Neural crest cell (in vitro differentiated cells): ENCODE measurements at regions not wholly inside any gene's neighbourhood (a gene's known extent, or its start where the extent isn't known, plus 50 kb on each side); places are given as distances from the start of the nearest gene placed in this dataset.

Source experiments
- DNase-seq: peaks from one replicate; pipeline ENCODE4 v3.0.0; 2021; ENCODE audit warnings: low read depth, mixed read lengths, low spot score
- H3K27ac Mint-ChIP-seq: one replicate; pipeline ENCODE4 v1.8.0; 2021; ENCODE audit warnings: mild to moderate bottlenecking, mixed read lengths; ENCODE audit not compliant: unreplicated experiment
- H3K27me3 Mint-ChIP-seq: 2 replicates; pipeline ENCODE4 v1.8.0; 2021; ENCODE audit warnings: low read depth, mild to moderate bottlenecking, mixed read lengths
- H3K36me3 Mint-ChIP-seq: 2 replicates; pipeline ENCODE4 v1.8.0; 2021; ENCODE audit warnings: low read depth, mild to moderate bottlenecking, mixed read lengths
- H3K4me1 Mint-ChIP-seq: 2 replicates; pipeline ENCODE4 v1.8.0; 2021; ENCODE audit warnings: mixed read lengths
- H3K4me3 Mint-ChIP-seq: one replicate; pipeline ENCODE4 v1.8.0; 2021; ENCODE audit warnings: mild to moderate bottlenecking, mixed read lengths
- H3K9me3 Mint-ChIP-seq: 2 replicates; pipeline ENCODE4 v1.8.0; 2021; ENCODE audit warnings: mixed read lengths
- TF ChIP-seq, protein P1 (sequence below): fragments of 200-600 bp; sonication (generic); conservative IDR thresholded peaks from 2 replicates; pipeline ENCODE4 v1.5.0; 2021; ENCODE audit warnings: antibody characterized with exemption, mild to moderate bottlenecking

DNA sequence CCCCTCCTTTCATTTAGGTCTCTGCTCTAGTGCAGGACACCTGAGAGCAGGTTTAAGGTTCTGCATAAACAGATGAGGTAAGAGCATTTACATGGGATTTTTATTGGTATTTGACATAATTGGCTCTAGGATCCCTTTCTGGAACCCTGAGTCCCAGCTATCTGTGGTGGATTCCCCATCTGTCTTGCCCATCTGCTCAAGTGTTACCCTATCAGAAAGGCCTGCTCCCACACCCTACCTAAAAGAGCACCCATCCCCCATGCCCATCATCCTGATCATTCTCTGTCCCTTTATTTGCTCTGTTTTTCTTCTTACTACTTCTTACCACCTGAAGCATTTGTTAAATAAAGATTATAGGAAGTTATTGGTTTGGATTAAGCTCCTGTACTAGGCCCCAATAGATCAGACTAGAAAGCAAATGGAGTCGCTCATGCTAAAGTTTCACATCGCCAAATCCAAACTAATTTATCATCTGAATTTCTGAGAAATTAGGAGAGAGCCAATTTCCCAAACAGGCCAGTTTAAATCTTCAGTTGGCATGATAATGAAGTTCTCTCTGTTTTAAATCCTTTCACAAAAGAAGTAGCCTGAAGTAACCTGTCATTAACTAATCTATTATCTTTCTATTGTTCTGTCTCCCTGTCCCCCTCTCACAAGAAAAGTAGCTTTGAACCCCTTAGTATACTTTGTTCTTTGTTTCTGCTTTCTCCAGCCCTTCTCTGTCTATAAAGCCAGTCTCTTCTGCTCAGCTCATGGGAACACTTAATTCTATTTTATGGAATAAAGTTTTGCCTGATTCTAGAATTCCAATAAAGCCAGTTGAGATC is 178.6 kb downstream of the ZNF674 start:
- H3K4me3 Mint-ChIP-seq, result no peak overlapping the region
- TF ChIP-seq, protein P1, sequence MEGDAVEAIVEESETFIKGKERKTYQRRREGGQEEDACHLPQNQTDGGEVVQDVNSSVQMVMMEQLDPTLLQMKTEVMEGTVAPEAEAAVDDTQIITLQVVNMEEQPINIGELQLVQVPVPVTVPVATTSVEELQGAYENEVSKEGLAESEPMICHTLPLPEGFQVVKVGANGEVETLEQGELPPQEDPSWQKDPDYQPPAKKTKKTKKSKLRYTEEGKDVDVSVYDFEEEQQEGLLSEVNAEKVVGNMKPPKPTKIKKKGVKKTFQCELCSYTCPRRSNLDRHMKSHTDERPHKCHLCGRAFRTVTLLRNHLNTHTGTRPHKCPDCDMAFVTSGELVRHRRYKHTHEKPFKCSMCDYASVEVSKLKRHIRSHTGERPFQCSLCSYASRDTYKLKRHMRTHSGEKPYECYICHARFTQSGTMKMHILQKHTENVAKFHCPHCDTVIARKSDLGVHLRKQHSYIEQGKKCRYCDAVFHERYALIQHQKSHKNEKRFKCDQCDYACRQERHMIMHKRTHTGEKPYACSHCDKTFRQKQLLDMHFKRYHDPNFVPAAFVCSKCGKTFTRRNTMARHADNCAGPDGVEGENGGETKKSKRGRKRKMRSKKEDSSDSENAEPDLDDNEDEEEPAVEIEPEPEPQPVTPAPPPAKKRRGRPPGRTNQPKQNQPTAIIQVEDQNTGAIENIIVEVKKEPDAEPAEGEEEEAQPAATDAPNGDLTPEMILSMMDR, result no peak
- no peaks in the 10 kb centered on the region for H3K27me3 Mint-ChIP-seq
- H3K27ac Mint-ChIP-seq, result no peak overlapping the region
- DNase-seq, result no peak
- H3K36me3 Mint-ChIP-seq, result no peaks in the 10 kb centered on the region
- H3K4me1 Mint-ChIP-seq, result no peaks in the 10 kb centered on the region
- H3K9me3 Mint-ChIP-seq, result peaks cover 3% of the 10 kb centered on the region

DNA sequence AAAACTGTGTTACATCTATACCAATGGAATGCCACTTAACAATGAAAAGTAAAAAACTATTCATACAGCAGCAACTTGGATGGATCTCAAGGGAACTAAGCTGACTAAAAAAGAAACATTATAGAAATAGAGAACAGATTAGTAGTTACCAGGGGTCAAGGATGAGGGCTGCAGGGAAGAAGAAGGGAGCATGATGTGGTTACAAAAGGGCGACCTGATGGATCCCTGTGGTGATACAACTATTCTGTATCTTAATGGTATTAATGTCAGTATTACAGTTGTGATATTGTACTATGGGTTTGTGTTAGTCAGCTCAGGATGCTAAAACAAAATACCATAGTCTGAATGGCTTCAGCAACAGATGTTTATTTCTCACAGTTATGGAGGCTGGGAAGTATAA is 190.7 kb downstream of the ZNF674 start:
- Mint-ChIP-seq H3K36me3 (peaks cover 3% of the 10 kb centered on the region), H3K4me3 (no peak overlapping the region), H3K27me3 (no peaks in the 10 kb centered on the region), H3K9me3 (peaks cover 22% of the 10 kb centered on the region), H3K4me1 (no peaks in the 10 kb centered on the region), H3K27ac (no peak overlapping the region)
- DNase-seq, result no peak
- TF ChIP-seq, protein P1, result no peak

DNA sequence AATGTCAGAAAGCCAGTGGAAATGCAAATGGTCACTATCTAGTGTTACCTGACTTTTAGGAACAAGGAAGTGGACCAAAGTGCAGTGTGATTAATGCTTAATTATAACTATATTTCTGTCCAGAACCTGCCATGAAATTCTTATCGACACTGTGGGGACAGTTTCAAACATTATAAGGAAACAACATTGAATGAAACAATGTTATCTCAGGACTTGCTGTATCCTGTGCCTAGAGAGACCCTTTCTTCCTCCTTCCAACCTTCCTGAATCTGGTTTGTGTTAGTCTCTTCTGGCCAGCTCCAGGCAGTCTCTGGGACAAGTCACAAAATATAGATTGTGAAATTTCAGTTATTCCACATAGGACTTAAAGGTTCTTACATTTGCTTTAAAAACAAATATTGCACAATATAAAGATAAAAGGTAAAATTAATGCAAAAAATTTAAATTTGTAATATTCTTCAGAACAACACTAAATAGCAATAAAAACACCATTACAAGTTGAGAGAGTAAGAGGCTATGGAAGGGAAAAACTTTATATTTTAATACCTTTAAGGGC is 203.4 kb downstream of the ZNF674 start:
- Mint-ChIP-seq H3K4me3 (no peak overlapping the region), H3K4me1 (peaks cover 5% of the 10 kb centered on the region), H3K27me3 (no peaks in the 10 kb centered on the region), H3K36me3 (peaks cover 4% of the 10 kb centered on the region), H3K27ac (no peak overlapping the region), H3K9me3 (peaks cover 8% of the 10 kb centered on the region)
- DNase-seq, result no peak
- TF ChIP-seq, protein P1, result no peak

DNA sequence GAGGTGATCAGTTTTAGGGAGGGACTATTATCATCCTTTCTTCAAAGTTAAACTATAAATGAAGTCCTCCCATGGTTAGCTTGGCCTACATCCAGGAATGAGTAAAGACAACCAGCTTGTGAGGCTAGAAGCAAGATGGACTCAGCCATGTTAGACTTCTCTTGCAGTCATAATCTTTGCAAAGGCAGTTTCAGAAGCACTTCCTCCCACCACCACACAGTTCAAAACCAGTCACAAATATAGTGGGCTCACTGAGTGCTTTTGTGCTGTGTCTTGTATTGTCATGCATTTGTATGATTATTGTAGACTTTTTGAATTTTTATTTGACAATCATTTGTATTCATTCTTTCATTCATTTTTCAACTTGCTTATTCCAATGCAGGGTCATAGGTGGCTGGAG is 204.5 kb downstream of the ZNF674 start:
- DNase-seq, result no peak
- Mint-ChIP-seq H3K4me1 (peaks cover 5% of the 10 kb centered on the region), H3K4me3 (no peak overlapping the region), H3K9me3 (peaks cover 10% of the 10 kb centered on the region), H3K36me3 (peaks cover 8% of the 10 kb centered on the region), H3K27me3 (no peaks in the 10 kb centered on the region), H3K27ac (no peak overlapping the region)
- TF ChIP-seq, protein P1, result no peak

DNA sequence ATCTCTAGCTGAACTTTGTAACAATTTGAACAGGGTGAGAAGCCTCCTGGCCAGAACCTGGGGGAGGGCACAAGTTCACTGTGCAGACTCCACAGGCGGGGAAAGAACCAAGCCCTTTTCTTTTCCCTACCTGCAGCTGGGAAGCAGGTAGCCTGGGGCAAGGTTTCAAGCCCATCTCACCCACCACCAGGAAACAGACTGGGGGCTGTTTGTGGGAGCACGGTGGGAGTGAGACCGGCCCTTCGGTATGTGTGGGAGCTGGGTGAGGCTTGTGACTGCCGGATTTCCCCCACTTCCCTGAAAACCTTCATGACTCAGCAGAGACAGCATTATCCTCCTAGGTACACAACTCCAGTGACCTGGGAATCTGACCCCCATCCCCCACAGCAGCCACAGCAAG is 211.7 kb downstream of the ZNF674 start:
- Mint-ChIP-seq H3K27ac (no peak overlapping the region), H3K4me3 (no peak overlapping the region), H3K36me3 (peaks cover 11% of the 10 kb centered on the region), H3K9me3 (peaks cover 18% of the 10 kb centered on the region), H3K27me3 (no peaks in the 10 kb centered on the region), H3K4me1 (no peaks in the 10 kb centered on the region)
- DNase-seq, result no peak
- TF ChIP-seq, protein P1, result no peak
